ENCODE measurements at regions not wholly inside any gene's neighbourhood (a gene's known extent, or its start where the extent isn't known, plus 50 kb on each side); places are given as distances from the start of the nearest gene placed in this dataset.

DNA sequence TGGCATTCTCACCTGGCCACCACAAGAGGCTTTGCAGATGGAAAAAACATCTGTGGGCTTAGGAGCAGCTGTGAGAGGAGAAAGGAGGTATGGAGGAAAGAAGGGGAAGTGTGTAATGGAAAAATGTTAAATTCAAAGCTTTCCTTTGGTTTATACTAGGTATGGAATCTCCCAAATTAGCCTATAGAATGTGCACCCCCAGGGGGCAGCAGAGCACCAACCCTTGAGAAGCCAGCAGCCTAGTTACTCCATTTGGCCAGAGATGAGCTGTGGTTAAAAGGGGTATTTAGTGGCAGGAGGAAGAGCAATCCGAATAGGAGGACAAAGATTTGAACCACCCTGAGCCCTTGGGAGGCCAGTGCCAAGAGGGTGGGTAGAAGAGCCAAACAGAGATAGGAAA lies 97.5 kb upstream of the CTTNBP2NL start:
- Histone ChIP-seq H3K4me1 (no peaks in the 10 kb centered on the region), H3K4me3 (no peak overlapping the region), H3K27ac (no peak overlapping the region), H3K36me3 (no peaks in the 10 kb centered on the region), H3K9me3 (peaks cover 0 to 24% (median 9%) of the 10 kb centered on the region in 8 donors), H3K27me3 (replicated peaks in 1 of 7) (peaks cover 0 to 5% (median 0%) of the 10 kb centered on the region in 7 donors)
- WGBS, 5 donors = 17 to 46% (median 27%) methylated on average over 1 of the region's 1 CpG
- intact Hi-C loops (cut with DNase I; ENCODE audit: low total_unique reads) = no loop called here
- DNase-seq = no peak
- TF ChIP-seq, protein P1, sequence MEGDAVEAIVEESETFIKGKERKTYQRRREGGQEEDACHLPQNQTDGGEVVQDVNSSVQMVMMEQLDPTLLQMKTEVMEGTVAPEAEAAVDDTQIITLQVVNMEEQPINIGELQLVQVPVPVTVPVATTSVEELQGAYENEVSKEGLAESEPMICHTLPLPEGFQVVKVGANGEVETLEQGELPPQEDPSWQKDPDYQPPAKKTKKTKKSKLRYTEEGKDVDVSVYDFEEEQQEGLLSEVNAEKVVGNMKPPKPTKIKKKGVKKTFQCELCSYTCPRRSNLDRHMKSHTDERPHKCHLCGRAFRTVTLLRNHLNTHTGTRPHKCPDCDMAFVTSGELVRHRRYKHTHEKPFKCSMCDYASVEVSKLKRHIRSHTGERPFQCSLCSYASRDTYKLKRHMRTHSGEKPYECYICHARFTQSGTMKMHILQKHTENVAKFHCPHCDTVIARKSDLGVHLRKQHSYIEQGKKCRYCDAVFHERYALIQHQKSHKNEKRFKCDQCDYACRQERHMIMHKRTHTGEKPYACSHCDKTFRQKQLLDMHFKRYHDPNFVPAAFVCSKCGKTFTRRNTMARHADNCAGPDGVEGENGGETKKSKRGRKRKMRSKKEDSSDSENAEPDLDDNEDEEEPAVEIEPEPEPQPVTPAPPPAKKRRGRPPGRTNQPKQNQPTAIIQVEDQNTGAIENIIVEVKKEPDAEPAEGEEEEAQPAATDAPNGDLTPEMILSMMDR (IDR thresholded peaks at IDR 0.05 in 8 of 11, conservative IDR thresholded peaks at IDR 0.05 in 3 of 11) = peak in 8 of 11 experiments; percentile 22 to 58 (median 46)
- TF ChIP-seq POLR2A (IDR thresholded peaks at IDR 0.05) = no peak

DNA sequence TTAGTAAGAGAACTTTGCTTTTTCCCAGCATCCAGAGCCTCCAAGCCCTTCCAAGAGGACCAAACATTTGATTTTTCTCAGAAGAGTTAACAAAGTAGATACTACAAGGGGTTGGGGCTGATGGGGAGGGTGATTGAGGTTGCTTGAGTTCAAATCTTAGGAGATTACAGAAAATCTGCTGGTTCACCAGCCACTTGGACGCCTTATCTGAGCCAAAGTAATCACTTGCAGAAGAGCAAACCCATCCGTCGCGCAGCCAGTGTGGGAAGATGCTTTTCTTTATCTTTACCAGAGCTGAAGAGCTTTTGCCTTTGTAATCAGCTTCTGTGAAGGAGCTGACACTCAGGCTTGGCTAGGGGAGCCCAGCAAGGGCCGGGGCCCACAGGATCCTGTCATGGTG lies 91.9 kb upstream of the CTTNBP2NL start:
- peak overlapping the region in 6 of 8 donors; percentile 30 to 61 (median 48) for H3K27ac ChIP-seq
- no peaks in the 10 kb centered on the region for H3K27me3 ChIP-seq (replicated peaks in 1 of 7)
- peaks cover 0 to 4% (median under 1%) of the 10 kb centered on the region in 8 donors for H3K9me3 ChIP-seq
- no peak for DNase-seq
- H3K4me1 ChIP-seq = no peaks in the 10 kb centered on the region
- no peaks in the 10 kb centered on the region for H3K36me3 ChIP-seq
- WGBS, 5 donors = 46 to 87% (median 79%) methylated on average over 5 of the region's 5 CpGs
- intact Hi-C loops (cut with DNase I; ENCODE audit: low total_unique reads) = no loop called here
- TF ChIP-seq POLR2A (IDR thresholded peaks at IDR 0.05) (no peak), POLR2AphosphoS5 (IDR thresholded peaks at IDR 0.05) (no peak)
- TF ChIP-seq, protein P1 (IDR thresholded peaks at IDR 0.05 in 8 of 11, conservative IDR thresholded peaks at IDR 0.05 in 3 of 11) = no peak
- H3K4me3 ChIP-seq = no peak overlapping the region

DNA sequence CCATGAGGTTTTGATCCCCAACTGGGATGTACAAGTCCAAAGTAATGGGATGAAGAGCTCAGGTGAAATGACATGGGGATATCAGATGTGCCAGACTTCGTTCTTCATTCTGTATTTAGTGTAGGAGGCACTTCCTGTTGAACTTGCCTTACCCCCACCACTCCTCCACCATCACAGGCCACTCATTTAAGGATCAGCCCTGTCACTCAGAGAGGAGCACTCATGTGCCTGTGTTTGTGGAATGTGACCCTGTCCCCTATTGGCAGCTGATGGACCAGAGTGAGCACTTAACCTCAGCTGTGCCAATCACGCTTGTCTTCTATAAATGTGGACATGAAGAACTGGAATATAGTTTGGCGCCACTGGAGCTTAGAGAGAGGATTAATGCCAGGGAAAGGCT lies 91.4 kb upstream of the CTTNBP2NL start:
- Histone ChIP-seq H3K27me3 (replicated peaks in 1 of 7) (no peaks in the 10 kb centered on the region), H3K4me3 (no peak overlapping the region), H3K27ac (peak overlapping the region in 6 of 8 donors; percentile 30 to 61 (median 48)), H3K4me1 (no peaks in the 10 kb centered on the region), H3K9me3 (no peaks in the 10 kb centered on the region), H3K36me3 (no peaks in the 10 kb centered on the region)
- intact Hi-C loops (cut with DNase I; ENCODE audit: low total_unique reads) = no loop called here
- DNase-seq = no peak
- TF ChIP-seq, protein P1 (IDR thresholded peaks at IDR 0.05 in 8 of 11, conservative IDR thresholded peaks at IDR 0.05 in 3 of 11) = no peak
- TF ChIP-seq POLR2AphosphoS5 (IDR thresholded peaks at IDR 0.05) = no peak
- no peak for TF ChIP-seq POLR2A (IDR thresholded peaks at IDR 0.05)
- 51 to 64% (median 61%) methylated on average over 3 of the region's 3 CpGs for WGBS, 5 donors

DNA sequence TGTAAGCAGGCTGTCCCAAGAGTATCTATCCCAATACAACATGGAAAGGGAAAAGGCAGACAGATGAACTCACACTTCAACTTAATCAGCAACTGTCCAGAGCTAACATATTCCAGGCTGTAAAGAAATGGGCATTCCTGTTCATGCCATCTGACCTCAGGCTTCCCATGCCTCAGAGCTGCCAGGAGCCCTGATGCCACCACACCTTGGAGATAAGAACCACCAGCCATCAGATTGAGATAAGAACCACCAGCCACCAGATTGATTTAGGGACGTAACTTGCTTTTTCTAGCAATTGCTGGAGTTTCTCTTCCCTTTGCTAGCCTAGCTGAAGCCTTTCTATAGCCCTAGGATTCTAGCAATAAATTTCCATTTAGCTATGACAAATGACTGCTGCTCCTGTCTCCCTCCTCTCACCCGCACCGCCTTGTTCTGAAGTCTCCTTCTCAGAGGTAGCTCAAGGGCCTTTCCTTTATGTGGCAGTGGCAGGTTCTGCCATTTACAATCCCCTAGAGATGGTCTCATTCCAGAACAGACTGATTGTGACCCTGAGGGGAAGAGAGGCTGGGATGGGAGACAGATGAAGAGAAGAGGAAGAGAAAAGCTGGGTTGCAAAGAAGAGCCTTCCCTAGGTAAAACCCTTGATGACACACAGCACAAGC lies 88.0 kb upstream of the CTTNBP2NL start:
- TF ChIP-seq POLR2AphosphoS5 (IDR thresholded peaks at IDR 0.05) = no peak
- TF ChIP-seq, protein P1 (IDR thresholded peaks at IDR 0.05 in 8 of 11, conservative IDR thresholded peaks at IDR 0.05 in 3 of 11) = no peak
- no peak for TF ChIP-seq POLR2A (IDR thresholded peaks at IDR 0.05)

More for the DNA sequence above, 88.0 kb upstream of the CTTNBP2NL start:
- 73 to 79% (median 78%) methylated on average over 3 of the region's 3 CpGs for WGBS, 5 donors
- Histone ChIP-seq H3K36me3 (no peaks in the 10 kb centered on the region), H3K4me3 (no peak overlapping the region), H3K9me3 (no peaks in the 10 kb centered on the region), H3K27me3 (replicated peaks in 1 of 7) (peaks cover 0 to 24% (median 0%) of the 10 kb centered on the region in 7 donors), H3K27ac (no peak overlapping the region), H3K4me1 (peaks cover 0 to 7% (median 0%) of the 10 kb centered on the region in 6 donors)
- intact Hi-C loops (cut with DNase I; ENCODE audit: low total_unique reads) = no loop called here
- DNase-seq = no peak
